H1 (cell line): ENCODE measurements at regions not wholly inside any gene's neighbourhood (a gene's known extent, or its start where the extent isn't known, plus 50 kb on each side); places are given as distances from the start of the nearest gene placed in this dataset.

ENCODE experiments used
- CTCF ChIA-PET: fragments of 300-600 bp; sonication (Branson Sonifier 250); formaldehyde crosslinking; loops from one replicate; lab custom pipeline; 2021; ENCODE audit not compliant: partially characterized antibody; lab: Charles Lee
- POLR2A ChIA-PET: fragments of 300-600 bp; sonication (Branson Sonifier 250); formaldehyde crosslinking; loops from one replicate; lab custom pipeline; 2021; ENCODE audit warnings: inconsistent platforms; ENCODE audit not compliant: partially characterized antibody; lab: Charles Lee
- DNase-seq, 2 experiments: peaks; one replicate each; pipeline versions ENCODE4 v3.0.0 to v3.0.0-alpha.2; 2010 to 2022; ENCODE audit warnings: low spot score in 2 of 2, low read depth in 1 of 2, mixed read lengths in 1 of 2
- FAIRE-seq: peaks from 2 replicates; lab custom pipeline; 2011; peaks lifted over from hg19 to GRCh38; lab: Jason Lieb, UNC
- H2AFZ ChIP-seq: 2 replicates; pipeline ENCODE4 v1.8.1; 2012; ENCODE audit warnings: low read length, inconsistent platforms
- H2AK5ac ChIP-seq: 2 replicates; pipeline ENCODE4 v1.6.1; 2013; ENCODE audit warnings: low read depth, low read length
- H2BK120ac ChIP-seq: replicated peaks from 2 replicates; pipeline ENCODE3; 2013; ENCODE audit warnings: low read depth, low read length, inconsistent platforms
- H2BK12ac ChIP-seq: 2 replicates; pipeline ENCODE4 v1.6.1; 2013; ENCODE audit warnings: low read depth, low read length
- H2BK15ac ChIP-seq: 2 replicates; pipeline ENCODE4 v1.6.1; 2013; ENCODE audit warnings: low read length
- H2BK20ac ChIP-seq: 2 replicates; pipeline ENCODE4 v1.6.1; 2013; ENCODE audit warnings: low read length
- H2BK5ac ChIP-seq: 2 replicates; pipeline ENCODE4 v1.6.1; 2013; ENCODE audit warnings: low read depth, low read length
- H3K14ac ChIP-seq: 2 replicates; pipeline ENCODE4 v1.6.1; 2013; ENCODE audit warnings: inconsistent platforms; ENCODE audit not compliant: insufficient read length
- H3K18ac ChIP-seq: 2 replicates; pipeline ENCODE4 v1.6.1; 2013; ENCODE audit warnings: low read length; ENCODE audit errors: extremely low read depth
- H3K23ac ChIP-seq: 2 replicates; pipeline ENCODE4 v1.6.1; 2013; ENCODE audit warnings: inconsistent platforms; ENCODE audit not compliant: insufficient read length
- H3K23me2 ChIP-seq: 2 replicates; pipeline ENCODE4 v1.6.1; 2013; ENCODE audit warnings: low read depth, low read length
- H3K27ac ChIP-seq: 2 replicates; pipeline ENCODE4 v1.6.1; 2011; ENCODE audit warnings: low read depth, low read length, inconsistent platforms
- H3K27me3 ChIP-seq, 4 experiments: replicated peaks in 1 of 4; 1 replicate in 1 of 4; 2 replicates in 3 of 4; pipeline versions ENCODE4 v1.6.1 to v1.8.1; 2011 to 2013; ENCODE audit warnings: low read length in 3 of 4, mild to moderate bottlenecking in 3 of 4, inconsistent platforms in 2 of 4, mixed read lengths in 2 of 4, moderate library complexity in 1 of 4; ENCODE audit not compliant: control insufficient read depth in 3 of 4, insufficient read depth in 3 of 4; ENCODE audit errors: extremely low read depth in 1 of 4
- H3K36me3 ChIP-seq, 4 experiments: 2 replicates each; pipeline versions ENCODE4 v1.6.1 to v1.8.1; 2011 to 2013; ENCODE audit warnings: mild to moderate bottlenecking in 4 of 4, low read length in 3 of 4, moderate library complexity in 2 of 4, control low read depth in 1 of 4, inconsistent platforms in 1 of 4; ENCODE audit not compliant: insufficient read depth in 4 of 4, control insufficient read depth in 2 of 4
- H3K4ac ChIP-seq: replicated peaks from 2 replicates; pipeline ENCODE3; 2013; ENCODE audit warnings: low read length, low read depth, mixed read lengths, inconsistent platforms; ENCODE audit not compliant: insufficient read length
- H3K4me1 ChIP-seq, 4 experiments: replicated peaks in 1 of 4; 1 replicate in 1 of 4; 2 replicates in 3 of 4; pipeline versions ENCODE4 v1.6.1 to v1.8.1; 2011 to 2013; ENCODE audit warnings: low read length in 3 of 4, inconsistent platforms in 2 of 4, mixed read lengths in 1 of 4; ENCODE audit not compliant: insufficient read depth in 4 of 4, control insufficient read depth in 3 of 4
- H3K4me2 ChIP-seq, 2 experiments: 2 replicates each; pipeline versions ENCODE4 v1.6.1 to v1.8.1; 2011 to 2013; ENCODE audit warnings: low read depth in 2 of 2, low read length in 2 of 2, control low read depth in 1 of 2, inconsistent platforms in 1 of 2, mild to moderate bottlenecking in 1 of 2; ENCODE audit not compliant: insufficient read depth in 1 of 2
- H3K4me3 ChIP-seq, 4 experiments: fragments of 200-600, 300-600 bp in 1 of 4; sonication (generic), shearing (Covaris generic), sonication (Bioruptor Twin) in 1 of 4; 2 replicates each; pipeline versions ENCODE4 v1.5.1 to v1.8.1; 2011 to 2016; ENCODE audit warnings: low read length in 4 of 4, low read depth in 3 of 4, control low read depth in 2 of 4, inconsistent platforms in 2 of 4, mild to moderate bottlenecking in 2 of 4, mixed read lengths in 1 of 4, moderate library complexity in 1 of 4; ENCODE audit not compliant: insufficient read depth in 2 of 4; ENCODE audit errors: extremely low read depth in 1 of 4
- H3K56ac ChIP-seq: replicated peaks from 2 replicates; pipeline ENCODE3; 2013; ENCODE audit warnings: low read depth, mild to moderate bottlenecking, mixed read lengths, low read length, inconsistent platforms; ENCODE audit not compliant: insufficient read length
- H3K79me1 ChIP-seq: 2 replicates; pipeline ENCODE4 v1.6.1; 2013; ENCODE audit warnings: low read depth, low read length, control low read depth
- H3K79me2 ChIP-seq, 2 experiments: 2 replicates each; pipeline versions ENCODE4 v1.6.1 to v1.8.1; 2012 to 2013; ENCODE audit warnings: low read length in 2 of 2, mild to moderate bottlenecking in 2 of 2, inconsistent platforms in 1 of 2; ENCODE audit not compliant: insufficient read depth in 2 of 2, control insufficient read depth in 1 of 2
- H3K9ac ChIP-seq, 4 experiments: replicated peaks in 1 of 4; 1 replicate in 1 of 4; 2 replicates in 3 of 4; pipeline versions ENCODE4 v1.6.1 to v1.8.1; 2011 to 2013; ENCODE audit warnings: low read depth in 3 of 4, low read length in 3 of 4, control low read depth in 2 of 4, mild to moderate bottlenecking in 2 of 4, moderate library complexity in 2 of 4, inconsistent platforms in 1 of 4; ENCODE audit errors: extremely low read depth in 1 of 4
- H3K9me3 ChIP-seq, 2 experiments: 2 replicates each; pipeline versions ENCODE4 v1.6.1 to v1.8.1; 2012 to 2013; ENCODE audit warnings: mild to moderate bottlenecking in 2 of 2, moderate library complexity in 2 of 2, control low read depth in 1 of 2, inconsistent platforms in 1 of 2, low read depth in 1 of 2, low read length in 1 of 2, mixed read lengths in 1 of 2; ENCODE audit not compliant: insufficient read depth in 2 of 2
- H4K20me1 ChIP-seq, 2 experiments: replicated peaks in 1 of 2; 2 replicates each; pipeline versions ENCODE3 to v1.8.1; 2011 to 2013; ENCODE audit warnings: inconsistent platforms in 2 of 2, low read length in 2 of 2, mild to moderate bottlenecking in 1 of 2; ENCODE audit not compliant: insufficient read depth in 2 of 2, control insufficient read depth in 1 of 2
- H4K5ac ChIP-seq: 2 replicates; pipeline ENCODE4 v1.6.1; 2013; ENCODE audit warnings: low read length, low read depth, mixed read lengths, inconsistent platforms; ENCODE audit not compliant: insufficient read length
- H4K8ac ChIP-seq: 2 replicates; pipeline ENCODE4 v1.8.0; 2013; ENCODE audit warnings: mild to moderate bottlenecking, moderate library complexity, low read length, inconsistent platforms; ENCODE audit not compliant: insufficient read depth; ENCODE audit errors: extremely low read depth
- H4K91ac ChIP-seq: replicated peaks from 2 replicates; pipeline ENCODE3; 2013; ENCODE audit warnings: low read length, mixed read lengths, inconsistent platforms; ENCODE audit not compliant: insufficient read length
- SIRT6 ChIP-seq: IDR thresholded peaks from one replicate; pipeline ENCODE4 v1.7.1; 2012; ENCODE audit warnings: low read length, inconsistent platforms
- WGBS, 2 experiments: shearing (Covaris generic) in 1 of 2; methylation state at CpG; one replicate each; pipeline versions ENCODE4 v1.1.6 to v1.1.7; 2013 to 2015; ENCODE audit warnings: low lambda C conversion rate in 2 of 2, mixed read lengths in 2 of 2, inconsistent platforms in 1 of 2, low coverage in 1 of 2, missing lambda C conversion rate in 1 of 2; ENCODE audit not compliant: insufficient replicate concordance in 2 of 2, insufficient coverage in 1 of 2, insufficient read length in 1 of 2; ENCODE audit errors: extremely low coverage in 1 of 2, missing lambda C conversion rate in 1 of 2; 5-methylcytosine and 5-hydroxymethylcytosine counted together

DNA sequence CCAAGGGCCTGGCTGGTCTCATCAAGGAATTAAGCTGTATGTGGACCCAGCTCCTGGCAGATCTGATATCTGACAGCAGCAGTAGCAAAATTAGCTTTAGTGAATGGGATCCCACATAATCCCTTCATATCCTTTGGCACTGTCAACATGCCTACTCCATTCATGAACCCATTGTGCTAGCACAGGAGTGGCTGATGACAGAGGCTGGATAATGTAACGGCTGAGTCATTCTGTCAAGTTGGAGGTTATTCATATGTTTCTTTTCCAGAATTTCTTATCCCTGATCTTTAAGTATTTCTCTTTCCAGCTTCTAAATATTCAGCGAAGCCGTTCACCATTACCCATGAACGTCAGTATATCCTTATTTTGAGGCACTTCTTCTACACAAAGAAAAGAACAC is 84.3 kb downstream of the EXTL2 start:
- no peak overlapping the region for H2BK15ac ChIP-seq
- no peak overlapping the region for H3K23ac ChIP-seq
- H2AK5ac ChIP-seq, result no peak overlapping the region
- no peaks in the 10 kb centered on the region for H3K27me3 ChIP-seq
- no peak overlapping the region for H2BK120ac ChIP-seq
- H3K14ac ChIP-seq, result no peak overlapping the region
- no peaks in the 10 kb centered on the region for H3K9me3 ChIP-seq
- FAIRE-seq (no peak), DNase-seq (no peak)
- no peak overlapping the region for H3K4me3 ChIP-seq
- H3K18ac ChIP-seq, result no peak overlapping the region
- no peak overlapping the region for H2BK12ac ChIP-seq
- H4K91ac ChIP-seq, result no peak overlapping the region
- H3K23me2 ChIP-seq, result no peaks in the 10 kb centered on the region
- no peak overlapping the region for H2BK20ac ChIP-seq
- no peaks in the 10 kb centered on the region for H3K79me2 ChIP-seq
- CTCF ChIA-PET, result interaction anchor here (0.6 to 2.2 kb wide), 6 partner anchors 9 to 1483 kb away, joined by 3 to 10 read pairs (median 4); no protein-coding TSS in a partner anchor
- H3K4me1 ChIP-seq, result no peaks in the 10 kb centered on the region
- no peak overlapping the region for H4K8ac ChIP-seq
- H3K36me3 ChIP-seq, result no peaks in the 10 kb centered on the region
- H4K5ac ChIP-seq, result no peak overlapping the region
- no peaks in the 10 kb centered on the region for H3K79me1 ChIP-seq
- POLR2A ChIA-PET, result no interaction called here
- H3K27ac ChIP-seq, result no peak overlapping the region
- H3K4me2 ChIP-seq, result no peak overlapping the region
- WGBS, 2 experiments, result 83% methylated on average over 4 of the region's 4 CpGs; no CpG with 5 or more reads in 1 of the 2 experiments
- no peak overlapping the region for H3K56ac ChIP-seq
- no peak overlapping the region for H3K9ac ChIP-seq
- no peak overlapping the region for H2BK5ac ChIP-seq
- no peaks in the 10 kb centered on the region for H4K20me1 ChIP-seq
- no peak for TF ChIP-seq SIRT6
- H2AFZ ChIP-seq, result no peak overlapping the region
- H3K4ac ChIP-seq, result no peak overlapping the region
